Activated T-helper 1 cell treated with anti-CD3 and anti-CD28 coated beads, Interleukin-12 subunit alpha, Interleukin-12 subunit beta, Interleukin-2, Interleukin-4 antibody, amounts not matched to agents 30 ng/mL and 10 ng/mL and 1 ng/mL, durations not matched to agents 14 hours and 24 hours and 36 hours (primary cell): ENCODE measurements at regions not wholly inside any gene's neighbourhood (a gene's known extent, or its start where the extent isn't known, plus 50 kb on each side); places are given as distances from the start of the nearest gene placed in this dataset.
"Not testable (repeated sequence)": the region's sequence is repeated elsewhere in the genome, so short reads cannot be mapped to it uniquely, and the experiment has no call there.

ENCODE experiments used
- DNase-seq: peaks from one replicate; pipeline ENCODE4 v3.0.0; 2021; ENCODE audit warnings: low spot score
- H3K27ac Mint-ChIP-seq: one replicate; pipeline ENCODE4 v1.8.0; 2021; ENCODE audit warnings: mild to moderate bottlenecking, mixed read lengths
- H3K27me3 Mint-ChIP-seq: one replicate; pipeline ENCODE4 v1.8.0; 2022; ENCODE audit warnings: mild to moderate bottlenecking, moderate library complexity, mixed read lengths; ENCODE audit not compliant: insufficient read depth
- H3K36me3 Mint-ChIP-seq: one replicate; pipeline ENCODE4 v1.8.0; 2021; ENCODE audit warnings: low read depth, mixed read lengths
- H3K4me1 Mint-ChIP-seq: one replicate; pipeline ENCODE4 v1.8.0; 2021; ENCODE audit warnings: low read depth, mixed read lengths
- H3K4me3 Mint-ChIP-seq: one replicate; pipeline ENCODE4 v1.8.0; 2021; ENCODE audit warnings: mild to moderate bottlenecking, moderate library complexity, mixed read lengths
- H3K9me3 Mint-ChIP-seq: one replicate; pipeline ENCODE4 v1.8.0; 2021; ENCODE audit warnings: mixed read lengths
- intact Hi-C: fragments of 100-400 bp; cut with micrococcal nuclease; formaldehyde crosslinking; loops from one replicate; pipeline ENCODE4 v1.15.1; 2024

GRCh38 chr5:106508894-106509293, 1161.8 kb downstream of the EFNA5 start:
- intact Hi-C loops = no loop called here
- no peaks in the 10 kb centered on the region for H3K27me3 Mint-ChIP-seq
- no peaks in the 10 kb centered on the region for H3K36me3 Mint-ChIP-seq
- no peaks in the 10 kb centered on the region for H3K4me1 Mint-ChIP-seq
- no peaks in the 10 kb centered on the region for H3K9me3 Mint-ChIP-seq
- no peak for DNase-seq
- H3K27ac Mint-ChIP-seq = no peak overlapping the region
- no peak overlapping the region for H3K4me3 Mint-ChIP-seq

GRCh38 chr5:106493910-106494309, 1176.8 kb downstream of the EFNA5 start:
- no peaks in the 10 kb centered on the region for H3K4me1 Mint-ChIP-seq
- H3K9me3 Mint-ChIP-seq = no peaks in the 10 kb centered on the region
- no peaks in the 10 kb centered on the region for H3K36me3 Mint-ChIP-seq
- no peak for DNase-seq
- intact Hi-C loops = no loop called here
- H3K27ac Mint-ChIP-seq = no peak overlapping the region
- H3K4me3 Mint-ChIP-seq = no peak overlapping the region
- H3K27me3 Mint-ChIP-seq = no peaks in the 10 kb centered on the region

- Mint-ChIP-seq H3K27me3 (no peaks in the 10 kb centered on the region), H3K27ac (no peak overlapping the region), H3K4me3 (no peak overlapping the region), H3K9me3 (no peaks in the 10 kb centered on the region), H3K4me1 (no peaks in the 10 kb centered on the region), H3K36me3 (no peaks in the 10 kb centered on the region)
- intact Hi-C loops = no loop called here
- DNase-seq = no peak
Measured at GRCh38 chr5:106489004-106489403, 1181.7 kb downstream of the EFNA5 start.

- no peak overlapping the region for H3K4me3 Mint-ChIP-seq
- no peaks in the 10 kb centered on the region for H3K36me3 Mint-ChIP-seq
- no peak for DNase-seq
- intact Hi-C loops = no loop called here
- no peaks in the 10 kb centered on the region for H3K4me1 Mint-ChIP-seq
- no peak overlapping the region for H3K27ac Mint-ChIP-seq
- H3K27me3 Mint-ChIP-seq = no peaks in the 10 kb centered on the region
- no peaks in the 10 kb centered on the region for H3K9me3 Mint-ChIP-seq
Measured at GRCh38 chr5:106488407-106488806, 1182.3 kb downstream of the EFNA5 start.

- intact Hi-C loops = no loop called here
- H3K9me3 Mint-ChIP-seq = no peaks in the 10 kb centered on the region
- no peaks in the 10 kb centered on the region for H3K4me1 Mint-ChIP-seq
- no peaks in the 10 kb centered on the region for H3K36me3 Mint-ChIP-seq
- no peak overlapping the region for H3K4me3 Mint-ChIP-seq
- H3K27ac Mint-ChIP-seq = no peak overlapping the region
- H3K27me3 Mint-ChIP-seq = no peaks in the 10 kb centered on the region
- no peak for DNase-seq
Measured at GRCh38 chr5:106481374-106481773, 1189.4 kb downstream of the EFNA5 start.

GRCh38 chr5:106476630-106477029, 1194.1 kb downstream of the EFNA5 start:
- Mint-ChIP-seq H3K36me3 (no peaks in the 10 kb centered on the region), H3K27ac (no peak overlapping the region), H3K4me3 (no peak overlapping the region), H3K4me1 (no peaks in the 10 kb centered on the region), H3K9me3 (no peaks in the 10 kb centered on the region), H3K27me3 (no peaks in the 10 kb centered on the region)
- DNase-seq = no peak
- intact Hi-C loops = no loop called here

GRCh38 chr5:106474066-106474465, 1196.7 kb downstream of the EFNA5 start:
- Mint-ChIP-seq H3K4me1 (no peaks in the 10 kb centered on the region), H3K36me3 (no peaks in the 10 kb centered on the region), H3K4me3 (no peak overlapping the region), H3K9me3 (peaks cover 3% of the 10 kb centered on the region), H3K27me3 (no peaks in the 10 kb centered on the region), H3K27ac (no peak overlapping the region)
- no peak for DNase-seq
- intact Hi-C loops = no loop called here

GRCh38 chr5:106459541-106459940, 1211.2 kb downstream of the EFNA5 start:
- Mint-ChIP-seq H3K36me3 (no peaks in the 10 kb centered on the region), H3K4me3 (no peak overlapping the region), H3K4me1 (no peaks in the 10 kb centered on the region), H3K27me3 (no peaks in the 10 kb centered on the region), H3K9me3 (no peaks in the 10 kb centered on the region), H3K27ac (no peak overlapping the region)
- no peak for DNase-seq
- intact Hi-C loops = no loop called here

GRCh38 chr5:106454651-106455415, 1215.9 kb downstream of the EFNA5 start:
- no peak for DNase-seq
- Mint-ChIP-seq H3K9me3 (no peaks in the 10 kb centered on the region), H3K4me1 (no peaks in the 10 kb centered on the region), H3K36me3 (no peaks in the 10 kb centered on the region), H3K27me3 (no peaks in the 10 kb centered on the region), H3K27ac (no peak overlapping the region), H3K4me3 (no peak overlapping the region)
- intact Hi-C loops = no loop called here

GRCh38 chr5:106454050-106454449, 1216.7 kb downstream of the EFNA5 start:
- intact Hi-C loops = no loop called here

GRCh38 chr5:106451998-106452397, 1218.7 kb downstream of the EFNA5 start:
- H3K4me1 Mint-ChIP-seq = no peaks in the 10 kb centered on the region
- no peaks in the 10 kb centered on the region for H3K27me3 Mint-ChIP-seq
- H3K27ac Mint-ChIP-seq = no peak overlapping the region
- no peaks in the 10 kb centered on the region for H3K36me3 Mint-ChIP-seq
- DNase-seq = no peak
- peaks cover 4% of the 10 kb centered on the region for H3K9me3 Mint-ChIP-seq
- H3K4me3 Mint-ChIP-seq = no peak overlapping the region
- intact Hi-C loops = no loop called here

More at GRCh38 chr5:106454050-106454449, 1216.7 kb downstream of the EFNA5 start:
- Mint-ChIP-seq H3K36me3 (no peaks in the 10 kb centered on the region), H3K4me1 (no peaks in the 10 kb centered on the region), H3K27ac (no peak overlapping the region), H3K4me3 (no peak overlapping the region), H3K27me3 (no peaks in the 10 kb centered on the region), H3K9me3 (no peaks in the 10 kb centered on the region)
- DNase-seq = no peak

GRCh38 chr5:106443746-106444145, 1227.0 kb downstream of the EFNA5 start:
- Mint-ChIP-seq H3K4me3 (no peak overlapping the region), H3K36me3 (no peaks in the 10 kb centered on the region), H3K4me1 (no peaks in the 10 kb centered on the region), H3K27ac (no peak overlapping the region), H3K27me3 (no peaks in the 10 kb centered on the region), H3K9me3 (peaks cover 4% of the 10 kb centered on the region)
- intact Hi-C loops = no loop called here
- DNase-seq = no peak

GRCh38 chr5:106435185-106435584, 1235.6 kb downstream of the EFNA5 start:
- no peaks in the 10 kb centered on the region for H3K4me1 Mint-ChIP-seq
- no peak overlapping the region for H3K27ac Mint-ChIP-seq
- no peaks in the 10 kb centered on the region for H3K36me3 Mint-ChIP-seq
- no peak for DNase-seq
- H3K9me3 Mint-ChIP-seq = peaks cover 4% of the 10 kb centered on the region
- no peak overlapping the region for H3K4me3 Mint-ChIP-seq
- H3K27me3 Mint-ChIP-seq = no peaks in the 10 kb centered on the region
- intact Hi-C loops = no loop called here

- intact Hi-C loops, H3K4me1 Mint-ChIP-seq, DNase-seq, H3K36me3 Mint-ChIP-seq, H3K4me3 Mint-ChIP-seq, H3K27ac Mint-ChIP-seq, H3K27me3 Mint-ChIP-seq, H3K9me3 Mint-ChIP-seq: not testable (repeated sequence)
Measured at GRCh38 chr5:106430733-106431132, 1240.0 kb downstream of the EFNA5 start.
